ENCODE measurements at regions not wholly inside any gene's neighbourhood (a gene's known extent, or its start where the extent isn't known, plus 50 kb on each side); places are given as distances from the start of the nearest gene placed in this dataset.

- TF ChIP-seq, protein P1, sequence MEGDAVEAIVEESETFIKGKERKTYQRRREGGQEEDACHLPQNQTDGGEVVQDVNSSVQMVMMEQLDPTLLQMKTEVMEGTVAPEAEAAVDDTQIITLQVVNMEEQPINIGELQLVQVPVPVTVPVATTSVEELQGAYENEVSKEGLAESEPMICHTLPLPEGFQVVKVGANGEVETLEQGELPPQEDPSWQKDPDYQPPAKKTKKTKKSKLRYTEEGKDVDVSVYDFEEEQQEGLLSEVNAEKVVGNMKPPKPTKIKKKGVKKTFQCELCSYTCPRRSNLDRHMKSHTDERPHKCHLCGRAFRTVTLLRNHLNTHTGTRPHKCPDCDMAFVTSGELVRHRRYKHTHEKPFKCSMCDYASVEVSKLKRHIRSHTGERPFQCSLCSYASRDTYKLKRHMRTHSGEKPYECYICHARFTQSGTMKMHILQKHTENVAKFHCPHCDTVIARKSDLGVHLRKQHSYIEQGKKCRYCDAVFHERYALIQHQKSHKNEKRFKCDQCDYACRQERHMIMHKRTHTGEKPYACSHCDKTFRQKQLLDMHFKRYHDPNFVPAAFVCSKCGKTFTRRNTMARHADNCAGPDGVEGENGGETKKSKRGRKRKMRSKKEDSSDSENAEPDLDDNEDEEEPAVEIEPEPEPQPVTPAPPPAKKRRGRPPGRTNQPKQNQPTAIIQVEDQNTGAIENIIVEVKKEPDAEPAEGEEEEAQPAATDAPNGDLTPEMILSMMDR (IDR thresholded peaks at IDR 0.05), result no peak
- Mint-ChIP-seq H3K27ac (no peak overlapping the region), H3K9me3 (peaks cover 57% of the 10 kb centered on the region), H3K27me3 (ENCODE audit: insufficient read depth) (no peaks in the 10 kb centered on the region; the same call in 1 of the 2 replicates), H3K4me3 (no peak overlapping the region), H3K36me3 (ENCODE audit: low read depth) (peaks cover 7% of the 10 kb centered on the region; the same call in 1 of the 2 replicates), H3K4me1 (ENCODE audit: low read depth) (no peaks in the 10 kb centered on the region)
- DNase-seq, result no peak
Observed at GRCh38 chr10:131464789-131465188, 153.3 kb upstream of the TCERG1L start.

DNA sequence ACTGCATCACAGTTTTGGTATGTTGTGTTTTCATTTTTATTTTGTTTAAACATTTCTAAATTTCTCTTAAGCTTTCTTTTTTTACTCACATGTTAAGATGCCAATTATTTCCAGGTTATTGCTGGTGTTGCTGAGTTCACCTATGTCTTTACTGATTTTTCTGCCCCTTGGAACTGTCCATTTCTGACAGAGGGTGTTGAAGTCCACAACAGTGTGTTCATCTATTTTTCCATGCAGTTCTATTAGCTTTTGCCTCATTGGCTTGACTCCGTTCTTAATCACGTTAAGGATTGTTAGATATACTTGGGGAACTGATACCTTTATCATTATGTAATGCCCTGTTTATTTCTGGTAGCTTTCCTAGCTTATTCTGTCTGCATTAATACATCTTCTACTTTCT, 158.0 kb upstream of the TCERG1L start:
- no peak overlapping the region for H3K4me3 Mint-ChIP-seq
- no peaks in the 10 kb centered on the region for H3K36me3 Mint-ChIP-seq (ENCODE audit: low read depth)
- DNase-seq, result no peak
- H3K9me3 Mint-ChIP-seq, result peaks cover 56% of the 10 kb centered on the region
- TF ChIP-seq, protein P1 (IDR thresholded peaks at IDR 0.05), result no peak
- no peak overlapping the region for H3K27ac Mint-ChIP-seq
- no peaks in the 10 kb centered on the region for H3K27me3 Mint-ChIP-seq (ENCODE audit: insufficient read depth)
- H3K4me1 Mint-ChIP-seq (ENCODE audit: low read depth), result no peaks in the 10 kb centered on the region

GRCh38 chr10:131473645-131474044, 162.1 kb upstream of the TCERG1L start:
- no peak for DNase-seq
- Mint-ChIP-seq H3K27me3 (ENCODE audit: insufficient read depth) (no peaks in the 10 kb centered on the region), H3K9me3 (peaks cover 64% of the 10 kb centered on the region), H3K27ac (no peak overlapping the region), H3K36me3 (ENCODE audit: low read depth) (no peaks in the 10 kb centered on the region), H3K4me3 (no peak overlapping the region), H3K4me1 (ENCODE audit: low read depth) (no peaks in the 10 kb centered on the region)
- TF ChIP-seq, protein P1 (IDR thresholded peaks at IDR 0.05), result no peak

- peaks cover 71% of the 10 kb centered on the region for H3K9me3 Mint-ChIP-seq
- H3K4me1 Mint-ChIP-seq (ENCODE audit: low read depth), result no peaks in the 10 kb centered on the region
- no peaks in the 10 kb centered on the region for H3K36me3 Mint-ChIP-seq (ENCODE audit: low read depth)
- no peak overlapping the region for H3K27ac Mint-ChIP-seq
- no peak overlapping the region for H3K4me3 Mint-ChIP-seq
- DNase-seq, result no peak
- TF ChIP-seq, protein P1 (IDR thresholded peaks at IDR 0.05), result no peak
- no peaks in the 10 kb centered on the region; the same call in 1 of the 2 replicates for H3K27me3 Mint-ChIP-seq (ENCODE audit: insufficient read depth)
Observed at GRCh38 chr10:131474416-131474815, 162.9 kb upstream of the TCERG1L start.

DNA sequence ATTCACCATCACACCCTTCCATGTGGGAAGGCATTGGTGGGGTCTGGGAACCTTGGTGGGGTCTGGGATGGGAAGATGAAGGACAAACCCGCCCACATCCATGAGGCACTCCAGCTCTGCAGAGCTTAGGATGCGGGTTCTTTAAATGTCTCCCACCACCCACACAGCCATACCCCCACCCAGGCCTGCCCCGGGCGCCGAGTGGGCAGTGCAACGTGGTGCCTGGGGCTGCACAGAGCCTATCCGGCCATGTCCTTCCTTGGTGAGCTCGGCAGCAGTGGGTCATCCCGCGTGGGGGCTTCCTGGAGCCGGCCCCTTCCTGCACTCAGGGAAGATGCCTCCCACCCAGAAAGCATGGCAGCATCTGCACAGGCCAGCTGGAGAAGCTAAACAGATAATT, 163.5 kb upstream of the TCERG1L start:
- H3K36me3 Mint-ChIP-seq (ENCODE audit: low read depth), result no peaks in the 10 kb centered on the region; the same call in 1 of the 2 replicates
- peaks cover 76% of the 10 kb centered on the region for H3K9me3 Mint-ChIP-seq
- no peak overlapping the region for H3K4me3 Mint-ChIP-seq
- DNase-seq, result no peak
- H3K4me1 Mint-ChIP-seq (ENCODE audit: low read depth), result no peaks in the 10 kb centered on the region
- TF ChIP-seq, protein P1 (IDR thresholded peaks at IDR 0.05), result no peak
- no peaks in the 10 kb centered on the region; the same call in 1 of the 2 replicates for H3K27me3 Mint-ChIP-seq (ENCODE audit: insufficient read depth)
- no peak overlapping the region for H3K27ac Mint-ChIP-seq

- no peak for DNase-seq
- Mint-ChIP-seq H3K9me3 (peaks cover 80% of the 10 kb centered on the region), H3K27ac (no peak overlapping the region), H3K4me3 (no peak overlapping the region), H3K27me3 (ENCODE audit: insufficient read depth) (no peaks in the 10 kb centered on the region; the same call in 1 of the 2 replicates), H3K4me1 (ENCODE audit: low read depth) (no peaks in the 10 kb centered on the region), H3K36me3 (ENCODE audit: low read depth) (no peaks in the 10 kb centered on the region; the same call in 1 of the 2 replicates)
- TF ChIP-seq, protein P1 (IDR thresholded peaks at IDR 0.05), result no peak
Observed at GRCh38 chr10:131475803-131476202, 164.3 kb upstream of the TCERG1L start.
